OCI-LY1 (cell line): ENCODE measurements at regions not wholly inside any gene's neighbourhood (a gene's known extent, or its start where the extent isn't known, plus 50 kb on each side); places are given as distances from the start of the nearest gene placed in this dataset.

ENCODE experiments used
- H2AFZ ChIP-seq: fragments of 200-600 bp; sonication (generic), shearing (Covaris generic); 2 replicates; pipeline ENCODE4 v1.6.0; 2014; ENCODE audit warnings: antibody characterized with exemption, mild to moderate bottlenecking, low read length
- H3F3A ChIP-seq: fragments of 200-600 bp; sonication (generic), shearing (Covaris generic); 2 replicates; pipeline ENCODE4 v1.6.0; 2014; ENCODE audit warnings: mild to moderate bottlenecking, antibody characterized with exemption, low read length, moderate library complexity; ENCODE audit not compliant: insufficient read depth
- H3K27ac ChIP-seq: fragments of 200-600 bp; sonication (generic); 2 replicates; pipeline ENCODE4 v1.5.1; 2014; ENCODE audit warnings: low read length, mixed run types, mild to moderate bottlenecking, low read depth; ENCODE audit not compliant: poor library complexity, severe bottlenecking
- H3K27me3 ChIP-seq: fragments of 200-600 bp; sonication (generic); 2 replicates; pipeline ENCODE4 v1.6.0; 2014; ENCODE audit warnings: antibody characterized with exemption, mild to moderate bottlenecking, low read length, moderate library complexity; ENCODE audit not compliant: insufficient read depth
- H3K36me3 ChIP-seq: fragments of 200-600 bp; sonication (generic); 2 replicates; pipeline ENCODE4 v1.6.1; 2014; ENCODE audit warnings: mild to moderate bottlenecking, antibody characterized with exemption, low read length, moderate library complexity, mixed read lengths; ENCODE audit not compliant: insufficient read depth
- H3K4me1 ChIP-seq: fragments of 200-600 bp; sonication (generic); 2 replicates; pipeline ENCODE4 v1.5.1; 2014; ENCODE audit warnings: mild to moderate bottlenecking, low read length, moderate library complexity; ENCODE audit not compliant: insufficient read depth, severe bottlenecking
- H3K4me2 ChIP-seq: fragments of 200-600 bp; sonication (generic), shearing (Covaris generic); 2 replicates; pipeline ENCODE4 v1.6.1; 2014; ENCODE audit warnings: low read length
- H3K4me3 ChIP-seq: fragments of 200-600 bp; sonication (generic); 2 replicates; pipeline ENCODE4 v1.5.1; 2014; ENCODE audit warnings: low read length, low read depth, mild to moderate bottlenecking, mixed read lengths; ENCODE audit not compliant: poor library complexity, severe bottlenecking
- H3K79me2 ChIP-seq: fragments of 200-600 bp; shearing (Covaris generic); 2 replicates; pipeline ENCODE4 v1.6.1; 2016; ENCODE audit warnings: mixed run types, low read length, mixed read lengths; ENCODE audit not compliant: insufficient read depth
- H3K9ac ChIP-seq: fragments of 200-600 bp; sonication (generic), shearing (Covaris generic); 2 replicates; pipeline ENCODE4 v1.6.1; 2014; ENCODE audit warnings: mild to moderate bottlenecking, low read length, mixed read lengths
- H3K9me2 ChIP-seq: fragments of 200-600 bp; sonication (generic), shearing (Covaris generic); 2 replicates; pipeline ENCODE4 v1.6.1; 2014; ENCODE audit warnings: low read depth, mild to moderate bottlenecking, low read length, mixed read lengths
- H3K9me3 ChIP-seq: fragments of 200-600 bp; shearing (Covaris generic); 2 replicates; pipeline ENCODE4 v1.6.1; 2014; ENCODE audit warnings: low read length, mixed read lengths
- H4K20me1 ChIP-seq: fragments of 200-600 bp; sonication (generic), shearing (Covaris generic); 2 replicates; pipeline ENCODE4 v1.6.0; 2016; ENCODE audit warnings: mild to moderate bottlenecking, low read length; ENCODE audit not compliant: insufficient read depth
- CTCF ChIP-seq: fragments of 200-600 bp; sonication (generic), shearing (Covaris generic); IDR thresholded peaks from 2 replicates; pipeline ENCODE4 v1.5.1; 2017; ENCODE audit warnings: mild to moderate bottlenecking, antibody characterized with exemption, low read length, moderate library complexity, mixed read lengths
- EZH2 ChIP-seq: fragments of 200-600 bp; sonication (generic), shearing (Covaris generic); IDR thresholded peaks from 2 replicates; pipeline ENCODE4 v1.8.0; 2017; ENCODE audit warnings: borderline replicate concordance, mixed run types, mild to moderate bottlenecking, antibody characterized with exemption, low read length, moderate library complexity, mixed read lengths

DNA sequence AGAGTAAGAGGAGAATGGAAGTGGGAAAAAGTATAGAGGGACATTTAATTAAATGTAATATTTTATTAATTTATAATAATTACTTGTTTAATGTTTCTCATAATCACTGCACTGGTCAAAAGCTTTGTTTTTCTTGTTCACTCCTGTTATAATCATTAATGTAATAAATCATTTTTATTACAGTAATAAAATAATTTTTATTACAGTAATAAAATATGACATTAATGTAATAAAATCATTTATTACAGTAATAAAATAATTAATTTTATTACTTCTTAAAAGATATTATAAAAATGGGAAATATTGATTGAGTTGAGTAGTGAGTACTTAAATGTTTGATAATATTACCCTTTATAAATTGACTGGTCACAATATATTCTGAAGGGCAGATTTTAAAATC, 181.1 kb upstream of the SOX2 start:
- H3K27me3 ChIP-seq = no peaks in the 10 kb centered on the region
- no peaks in the 10 kb centered on the region for H3F3A ChIP-seq
- H3K27ac ChIP-seq = no peak overlapping the region
- no peak overlapping the region for H3K4me3 ChIP-seq
- TF ChIP-seq CTCF = no peak
- TF ChIP-seq EZH2 = no peak
- no peak overlapping the region for H3K4me2 ChIP-seq
- no peak overlapping the region for H3K9ac ChIP-seq
- peaks cover 36% of the 10 kb centered on the region for H3K4me1 ChIP-seq
- H2AFZ ChIP-seq = no peak overlapping the region
- no peaks in the 10 kb centered on the region for H3K9me3 ChIP-seq
- peaks cover 6% of the 10 kb centered on the region; the same call in 1 of the 2 replicates for H3K36me3 ChIP-seq
- no peaks in the 10 kb centered on the region for H4K20me1 ChIP-seq
- no peaks in the 10 kb centered on the region for H3K79me2 ChIP-seq
- H3K9me2 ChIP-seq = no peaks in the 10 kb centered on the region

GRCh38 chr3:181521831-181522230, 189.9 kb upstream of the SOX2 start:
- Histone ChIP-seq H3K4me3 (no peak overlapping the region), H3K27ac (no peak overlapping the region), H3K9me2 (no peaks in the 10 kb centered on the region), H3K79me2 (no peaks in the 10 kb centered on the region), H3K36me3 (peaks cover 3% of the 10 kb centered on the region; the same call in 1 of the 2 replicates), H4K20me1 (no peaks in the 10 kb centered on the region), H3K27me3 (no peaks in the 10 kb centered on the region), H2AFZ (no peak overlapping the region), H3K9ac (no peak overlapping the region), H3K9me3 (peaks cover 17% of the 10 kb centered on the region; the same call in 1 of the 2 replicates), H3K4me2 (no peak overlapping the region), H3K4me1 (peaks cover 23% of the 10 kb centered on the region), H3F3A (no peaks in the 10 kb centered on the region)
- no peak for TF ChIP-seq EZH2
- no peak for TF ChIP-seq CTCF

DNA sequence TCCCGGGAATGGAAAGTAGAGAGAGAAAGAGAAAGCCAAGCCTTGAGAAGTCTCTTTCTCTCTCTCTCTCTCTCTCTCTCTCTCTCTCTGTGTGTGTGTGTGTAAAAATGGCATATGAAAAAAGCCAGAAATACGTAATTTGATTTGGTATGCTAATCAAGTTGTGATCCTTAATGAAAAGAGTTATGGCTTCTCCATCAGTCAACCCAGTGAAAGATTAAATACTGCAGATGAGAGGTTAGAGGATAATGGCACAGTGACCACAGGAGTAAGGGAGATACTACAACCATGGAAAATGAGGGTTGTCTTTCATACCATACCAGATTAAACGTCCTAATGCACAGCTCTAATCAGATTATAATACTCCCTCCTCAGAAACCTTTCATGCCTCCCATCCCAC, 193.5 kb upstream of the SOX2 start:
- Histone ChIP-seq H3F3A (no peaks in the 10 kb centered on the region), H3K4me3 (no peak overlapping the region), H4K20me1 (no peaks in the 10 kb centered on the region), H3K9ac (no peak overlapping the region), H3K36me3 (no peaks in the 10 kb centered on the region), H2AFZ (no peak overlapping the region), H3K9me3 (0 out of 2 replicates have a peak, but pooled peaks cover 6% of the 10 kb centered on the region), H3K4me1 (peaks cover 29% of the 10 kb centered on the region), H3K27me3 (no peaks in the 10 kb centered on the region), H3K27ac (no peak overlapping the region), H3K9me2 (no peaks in the 10 kb centered on the region), H3K4me2 (0 out of 2 replicates have a peak overlapping the region, but pooled peaks have one; percentile 5), H3K79me2 (no peaks in the 10 kb centered on the region)
- TF ChIP-seq EZH2 = no peak
- no peak for TF ChIP-seq CTCF
